GM21717 (cell line): ENCODE measurements at regions not wholly inside any gene's neighbourhood (a gene's known extent, or its start where the extent isn't known, plus 50 kb on each side); places are given as distances from the start of the nearest gene placed in this dataset.
"Not testable (repeated sequence)": the region's sequence is repeated elsewhere in the genome, so short reads cannot be mapped to it uniquely, and the experiment has no call there.

Experiments
- ATAC-seq: cut with Tn5 transposase; IDR thresholded peaks from one replicate; pipeline ENCODE4 v1.9.1; 2021; ENCODE audit warnings: mild to moderate bottlenecking, moderate library complexity; ENCODE audit not compliant: unreplicated experiment

GRCh38 chr5:176134529-176135223 is 103.5 kb upstream of the SIMC1 start:
- ATAC-seq, result no peak

- peak; percentile 56 for ATAC-seq
Observed at GRCh38 chr5:176140138-176140537, 98.1 kb upstream of the SIMC1 start.

GRCh38 chr5:176144508-176144907 is 93.7 kb upstream of the SIMC1 start:
- no peak for ATAC-seq

GRCh38 chr5:176149948-176150347 is 88.3 kb upstream of the SIMC1 start:
- ATAC-seq, result not testable (repeated sequence)

- ATAC-seq, result no peak
Observed at GRCh38 chr5:176151281-176151680, 86.9 kb upstream of the SIMC1 start.

- ATAC-seq, result no peak
Observed at GRCh38 chr5:176152191-176152929, 85.9 kb upstream of the SIMC1 start.

- ATAC-seq, result no peak
Observed at GRCh38 chr5:176152930-176153311, 85.3 kb upstream of the SIMC1 start.

GRCh38 chr5:176153741-176154140 is 84.5 kb upstream of the SIMC1 start:
- no peak for ATAC-seq

- no peak for ATAC-seq
Observed at GRCh38 chr5:176154821-176155220, 83.4 kb upstream of the SIMC1 start.

GRCh38 chr5:176155922-176156359 is 82.3 kb upstream of the SIMC1 start:
- ATAC-seq, result no peak

- no peak for ATAC-seq
Observed at GRCh38 chr5:176157656-176158055, 80.6 kb upstream of the SIMC1 start.

GRCh38 chr5:176161431-176161830 is 76.8 kb upstream of the SIMC1 start:
- no peak for ATAC-seq

- no peak for ATAC-seq
Observed at GRCh38 chr5:176162198-176162597, 76.0 kb upstream of the SIMC1 start.

- ATAC-seq, result no peak
Observed at GRCh38 chr5:176162888-176163287, 75.3 kb upstream of the SIMC1 start.

- ATAC-seq, result no peak
Observed at GRCh38 chr5:176166427-176166826, 71.8 kb upstream of the SIMC1 start.

GRCh38 chr5:176167800-176168199 is 70.4 kb upstream of the SIMC1 start:
- ATAC-seq, result no peak

- no peak for ATAC-seq
Observed at GRCh38 chr5:176169393-176170063, 68.7 kb upstream of the SIMC1 start.

- ATAC-seq, result no peak
Observed at GRCh38 chr5:176170084-176170483, 68.1 kb upstream of the SIMC1 start.

GRCh38 chr5:176171171-176171760 is 67.0 kb upstream of the SIMC1 start:
- ATAC-seq, result no peak

GRCh38 chr5:176172246-176172645 is 66.0 kb upstream of the SIMC1 start:
- ATAC-seq, result no peak

- ATAC-seq, result no peak
Observed at GRCh38 chr5:176173647-176174046, 64.6 kb upstream of the SIMC1 start.
